Endothelial cell of umbilical vein (primary cell): ENCODE measurements at regions not wholly inside any gene's neighbourhood (a gene's known extent, or its start where the extent isn't known, plus 50 kb on each side); places are given as distances from the start of the nearest gene placed in this dataset.

Experiments used
- BruUV-seq: library from RNA; stranded (reverse); fragments of 400-500 nt; replicated peaks from 2 replicates; lab custom pipeline; 2021; lab: Mats Ljungman, UMichigan
- CTCF ChIA-PET: fragments of 300-600, 350-600 bp; sonication (Branson Sonifier 250); formaldehyde crosslinking; loops from one replicate; lab custom pipeline; 2021; ENCODE audit warnings: antibody characterized with exemption, inconsistent platforms; lab: Charles Lee
- POLR2A ChIA-PET: fragments of 300-600, 350-600 bp; sonication (Branson Sonifier 250); formaldehyde crosslinking; loops from one replicate; lab custom pipeline; 2021; ENCODE audit warnings: antibody characterized with exemption, inconsistent platforms; lab: Charles Lee
- DNase-seq: peaks from one replicate; pipeline ENCODE4 v3.0.0-alpha.2; 2011; ENCODE audit warnings: low read depth, low spot score
- FAIRE-seq: peaks from 2 replicates; lab custom pipeline; 2011; peaks lifted over from hg19 to GRCh38; lab: Jason Lieb, UNC
- H2AFZ ChIP-seq: 2 replicates; pipeline ENCODE4 v1.6.0; 2012; ENCODE audit warnings: low read depth, low read length, control low read depth, inconsistent platforms
- H3K27ac ChIP-seq: 2 replicates; pipeline ENCODE4 v1.5.1; 2011; ENCODE audit warnings: low read depth, mild to moderate bottlenecking, control low read depth, low read length, moderate library complexity; ENCODE audit not compliant: insufficient read depth
- H3K27me3 ChIP-seq, 2 experiments: 2 replicates each; pipeline versions ENCODE4 v1.6.0 to v1.6.1; 2011; ENCODE audit warnings: low read length in 2 of 2, mixed read lengths in 1 of 2; ENCODE audit not compliant: control insufficient read depth in 2 of 2, insufficient read depth in 2 of 2
- H3K36me3 ChIP-seq, 2 experiments: 2 replicates in 1 of 2; 3 replicates in 1 of 2; pipeline ENCODE4 v1.5.1; 2011; ENCODE audit warnings: low read length in 2 of 2, mild to moderate bottlenecking in 1 of 2, moderate library complexity in 1 of 2; ENCODE audit not compliant: control insufficient read depth in 2 of 2, insufficient read depth in 2 of 2; ENCODE audit errors: extremely low read depth in 1 of 2
- H3K4me1 ChIP-seq: 3 replicates; pipeline ENCODE4 v1.5.1; 2011; ENCODE audit warnings: mild to moderate bottlenecking, low read length; ENCODE audit not compliant: control insufficient read depth, insufficient read depth; ENCODE audit errors: extremely low read depth
- H3K4me2 ChIP-seq: 2 replicates; pipeline ENCODE4 v1.6.1; 2011; ENCODE audit warnings: low read length, control low read depth, mixed read lengths; ENCODE audit not compliant: insufficient read depth
- H3K4me3 ChIP-seq, 3 experiments: fragments of 200-600 bp in 1 of 3; sonication (generic), shearing (Covaris generic) in 1 of 3; replicated peaks in 1 of 3; 2 replicates each; pipeline ENCODE4 v1.5.1; 2011 to 2016; ENCODE audit warnings: control low read depth in 3 of 3, low read length in 3 of 3, mild to moderate bottlenecking in 2 of 3, inconsistent platforms in 1 of 3, low read depth in 1 of 3, moderate library complexity in 1 of 3; ENCODE audit not compliant: insufficient read depth in 1 of 3
- H3K79me2 ChIP-seq: 2 replicates; pipeline ENCODE4 v1.6.0; 2012; ENCODE audit warnings: low read length, inconsistent platforms; ENCODE audit not compliant: control insufficient read depth, insufficient read depth
- H3K9ac ChIP-seq: replicated peaks from 2 replicates; pipeline ENCODE3; 2011; ENCODE audit warnings: low read length, control low read depth; ENCODE audit not compliant: insufficient read depth; ENCODE audit errors: extremely low read depth
- H3K9me1 ChIP-seq: replicated peaks from 3 replicates; pipeline ENCODE4 v1.6.0; 2011; ENCODE audit warnings: mild to moderate bottlenecking, low read length; ENCODE audit not compliant: control insufficient read depth, insufficient read depth; ENCODE audit errors: extremely low read depth
- H3K9me3 ChIP-seq: replicated peaks from 2 replicates; pipeline ENCODE4 v1.5.1; 2012; ENCODE audit warnings: low read length, inconsistent platforms; ENCODE audit not compliant: control insufficient read depth, insufficient read depth
- H4K20me1 ChIP-seq: replicated peaks from 2 replicates; pipeline ENCODE3; 2011; ENCODE audit warnings: mild to moderate bottlenecking, low read length; ENCODE audit not compliant: control insufficient read depth, insufficient read depth; ENCODE audit errors: extremely low read depth
- EZH2 ChIP-seq: IDR thresholded peaks from 2 replicates; pipeline ENCODE4 v1.6.1; 2012; ENCODE audit warnings: borderline replicate concordance, low read depth, mild to moderate bottlenecking, moderate library complexity, low read length, inconsistent platforms; ENCODE audit not compliant: severe bottlenecking
- FOS ChIP-seq: IDR thresholded peaks from 2 replicates; pipeline ENCODE4 v1.6.1; 2011; ENCODE audit warnings: mild to moderate bottlenecking, low read length, moderate library complexity, borderline replicate concordance; ENCODE audit not compliant: insufficient read depth
- GATA2 ChIP-seq: IDR thresholded peaks from 2 replicates; pipeline ENCODE4 v1.7.0; 2011; ENCODE audit warnings: low read depth, mild to moderate bottlenecking, moderate library complexity, mixed read lengths, low read length; ENCODE audit not compliant: insufficient read length, insufficient read depth
- JUN ChIP-seq: IDR thresholded peaks from 2 replicates; pipeline ENCODE4 v1.6.1; 2011; ENCODE audit warnings: borderline replicate concordance, low read depth; ENCODE audit not compliant: insufficient read length, insufficient read depth
- MAX ChIP-seq: IDR thresholded peaks from 2 replicates; pipeline ENCODE4 v1.6.1; 2011; ENCODE audit not compliant: insufficient read depth, insufficient read length
- MYC ChIP-seq: IDR thresholded peaks from one replicate; pipeline ENCODE4 v1.6.1; 2011; ENCODE audit warnings: mild to moderate bottlenecking, low read depth, low read length
- dilution Hi-C: fragments of 300-500 bp; cut with MboI; formaldehyde crosslinking; loops from one replicate; pipeline ENCODE4 v1.15.0; 2019; ENCODE audit warnings: low sequenced_read_pairs; ENCODE audit not compliant: extremely low pct_ligation_motif_present
- intact Hi-C: fragments of 100-400 bp; cut with micrococcal nuclease; formaldehyde crosslinking; loops from one replicate; pipeline ENCODE4 v1.10.0; 2022

DNA sequence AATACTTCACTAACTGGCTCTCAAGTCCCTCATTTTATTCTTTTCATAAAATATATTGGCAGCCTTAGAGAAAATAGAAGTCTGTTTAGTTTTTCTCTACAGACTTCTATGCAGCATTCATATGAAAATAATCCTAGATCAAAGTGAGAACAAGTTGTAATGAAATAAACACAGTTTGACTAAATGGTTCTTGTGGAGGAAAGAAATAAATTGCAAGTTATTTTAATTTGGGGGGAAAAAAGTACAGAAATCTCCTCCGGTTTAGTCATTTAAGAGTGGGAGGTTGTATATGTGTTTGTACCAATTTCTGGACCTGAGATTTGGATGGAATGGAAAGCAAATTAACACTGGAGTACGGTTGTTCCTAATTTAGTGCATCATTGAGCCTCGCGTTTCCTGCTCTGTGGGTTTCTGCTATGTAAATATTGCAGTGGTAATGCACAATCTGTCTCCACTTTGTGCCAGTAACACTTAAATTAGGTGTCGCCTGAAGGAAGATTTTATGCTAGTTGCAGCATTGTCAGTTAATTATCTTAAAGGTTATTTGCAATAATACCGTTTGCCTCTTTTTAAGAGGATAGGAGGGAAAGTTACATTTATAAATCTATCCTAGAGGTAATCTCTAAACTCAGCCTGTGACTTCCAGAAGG, 100.2 kb downstream of the ZIC5 start:
- Histone ChIP-seq H3K9me1 (no peaks in the 10 kb centered on the region), H3K36me3 (no peaks in the 10 kb centered on the region), H3K4me2 (no peak overlapping the region), H3K4me3 (no peak overlapping the region), H4K20me1 (no peaks in the 10 kb centered on the region), H3K4me1 (no peaks in the 10 kb centered on the region), H3K27ac (no peak overlapping the region), H2AFZ (no peak overlapping the region), H3K9ac (no peak overlapping the region), H3K27me3 (peaks cover 9 to 12% of the 10 kb centered on the region in 2 experiments), H3K9me3 (no peaks in the 10 kb centered on the region), H3K79me2 (no peaks in the 10 kb centered on the region)
- dilution Hi-C loops = no loop called here
- intact Hi-C loops = no loop called here
- no peak for TF ChIP-seq JUN
- no peak for TF ChIP-seq GATA2
- TF ChIP-seq FOS = no peak
- TF ChIP-seq MAX = no peak
- POLR2A ChIA-PET = no interaction called here
- DNase-seq = no peak
- CTCF ChIA-PET = no interaction called here
- FAIRE-seq = no peak
- no TSS peak for BruUV-seq

GRCh38 chr13:99870541-99870940, 101.0 kb downstream of the ZIC5 start:
- BruUV-seq = no TSS peak
- Histone ChIP-seq H3K36me3 (no peaks in the 10 kb centered on the region), H2AFZ (no peak overlapping the region), H4K20me1 (no peaks in the 10 kb centered on the region), H3K27ac (no peak overlapping the region), H3K79me2 (no peaks in the 10 kb centered on the region), H3K9ac (no peak overlapping the region), H3K9me1 (no peaks in the 10 kb centered on the region), H3K4me3 (no peak overlapping the region), H3K4me2 (no peak overlapping the region), H3K27me3 (peaks cover 9 to 12% of the 10 kb centered on the region in 2 experiments), H3K9me3 (no peaks in the 10 kb centered on the region), H3K4me1 (no peaks in the 10 kb centered on the region)
- ChIA-PET POLR2A (no interaction called here), CTCF (no interaction called here)
- FAIRE-seq (no peak), DNase-seq (no peak)
- intact Hi-C loops (no loop called here), dilution Hi-C loops (no loop called here)
- no peak for TF ChIP-seq EZH2
- no peak for TF ChIP-seq MYC
- no peak for TF ChIP-seq MAX
